RKO (cell line): ENCODE measurements at regions not wholly inside any gene's neighbourhood (a gene's known extent, or its start where the extent isn't known, plus 50 kb on each side); places are given as distances from the start of the nearest gene placed in this dataset.
A peak's percentile ranks its signal among the peaks of the same experiment; 100 is the strongest.
"Not testable (repeated sequence)": the region's sequence is repeated elsewhere in the genome, so short reads cannot be mapped to it uniquely, and the experiment has no call there.

Experiments used
- DNase-seq: peaks from one replicate; pipeline ENCODE4 v3.0.0-alpha.2; 2016; ENCODE audit warnings: low spot score

DNA sequence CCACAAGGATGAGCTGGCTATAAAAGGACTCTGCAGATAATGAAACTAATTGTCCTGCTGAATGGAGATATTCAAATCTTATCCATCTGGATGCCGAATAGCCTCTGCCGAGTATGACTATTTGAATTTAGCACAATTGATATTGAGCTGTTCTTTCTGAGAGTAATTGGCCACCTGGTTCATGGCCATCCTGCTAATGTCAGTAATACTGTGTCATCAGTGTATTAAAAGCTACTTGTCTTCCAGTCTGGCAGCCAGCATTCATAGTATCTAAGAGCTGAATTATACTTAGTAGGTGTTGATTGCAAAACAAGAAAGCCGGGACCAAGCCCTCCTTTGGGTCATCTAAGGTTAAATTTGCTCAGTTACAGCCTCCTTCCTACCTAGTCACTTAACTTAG, 310.7 kb upstream of the NCAM1 start:
- DNase-seq = no peak

GRCh38 chr11:112651386-112651785, 309.8 kb upstream of the NCAM1 start:
- DNase-seq = no peak

DNA sequence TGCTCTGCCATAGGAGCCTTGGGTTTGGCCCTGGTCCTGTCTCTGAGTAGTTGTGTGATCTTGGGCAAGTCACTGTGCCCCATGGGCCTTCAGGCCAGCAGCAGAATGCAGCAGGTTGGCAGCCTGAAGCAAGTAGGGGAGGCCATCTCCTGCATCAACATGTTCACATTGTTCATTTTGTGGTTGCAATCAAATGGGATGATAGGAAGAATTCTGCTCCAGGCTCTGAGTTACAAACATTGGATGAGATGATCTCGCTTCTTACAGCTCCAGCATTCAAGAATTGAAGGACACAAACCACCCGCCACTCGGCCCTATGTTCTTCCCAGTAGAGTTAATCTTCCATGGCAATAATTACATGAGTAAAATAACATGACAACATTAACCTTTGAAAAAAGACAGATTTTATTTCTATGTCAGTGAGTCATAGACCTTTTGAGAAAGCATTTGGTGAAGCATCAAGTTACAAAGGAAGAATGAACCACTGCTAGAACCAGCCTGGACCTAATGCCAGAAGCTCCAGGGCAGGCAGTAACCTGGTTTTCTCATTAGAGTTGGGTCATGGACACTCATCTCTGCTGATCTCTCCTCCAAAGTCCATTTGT, 308.3 kb upstream of the NCAM1 start:
- no peak for DNase-seq

DNA sequence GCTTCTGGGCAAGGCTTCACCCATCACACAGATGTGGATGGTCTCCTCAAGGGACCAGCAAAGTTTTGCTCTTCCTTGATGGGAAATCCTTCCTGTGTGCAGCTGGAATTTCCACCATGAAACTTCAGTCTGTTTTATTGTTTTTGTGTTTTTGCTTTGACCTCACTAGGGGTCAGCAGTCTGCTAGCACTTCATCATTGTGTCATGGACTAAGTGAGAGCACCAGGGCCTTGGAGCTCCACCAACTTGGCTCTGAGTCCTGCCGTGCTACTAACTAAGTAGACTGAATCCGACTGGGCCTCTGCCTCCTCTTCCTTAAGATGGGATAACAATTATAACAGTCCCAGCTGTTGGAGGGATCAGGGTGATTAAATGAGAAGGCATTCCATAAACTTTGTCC, 305.8 kb upstream of the NCAM1 start:
- DNase-seq = peak; percentile 8

DNA sequence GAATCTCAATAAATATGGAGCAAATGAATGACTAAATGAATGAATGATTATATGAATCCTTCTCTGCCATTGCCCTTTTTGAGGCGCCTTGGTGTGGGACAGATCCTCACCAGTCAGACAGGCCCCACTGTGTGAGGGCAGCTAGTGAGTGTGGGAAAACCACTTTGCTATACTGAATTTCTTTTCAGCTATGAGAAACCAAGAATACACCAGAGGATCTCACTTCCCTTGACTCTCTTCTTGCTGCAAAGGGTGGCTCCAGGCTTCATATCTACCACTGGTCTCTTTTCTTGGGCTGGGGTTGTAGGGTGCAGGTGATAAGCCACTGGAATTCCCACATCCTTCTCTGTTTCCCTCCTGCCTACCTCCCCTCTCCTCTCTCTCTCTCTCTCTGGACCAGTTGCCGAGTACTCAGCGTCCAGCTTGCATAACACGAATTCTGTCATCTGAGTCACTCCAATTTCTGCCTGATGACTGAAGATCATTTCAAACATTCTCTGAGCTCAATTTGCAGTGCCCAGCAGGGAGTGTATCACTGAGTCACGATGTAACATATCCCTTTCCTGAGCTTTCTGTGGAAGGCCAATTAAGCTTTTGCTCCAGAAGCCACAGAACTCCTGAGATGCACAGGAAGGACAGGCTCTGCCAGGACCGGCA, 304.3 kb upstream of the NCAM1 start:
- DNase-seq = peak; percentile 53

GRCh38 chr11:112658431-112658878, 302.8 kb upstream of the NCAM1 start:
- DNase-seq = no peak

DNA sequence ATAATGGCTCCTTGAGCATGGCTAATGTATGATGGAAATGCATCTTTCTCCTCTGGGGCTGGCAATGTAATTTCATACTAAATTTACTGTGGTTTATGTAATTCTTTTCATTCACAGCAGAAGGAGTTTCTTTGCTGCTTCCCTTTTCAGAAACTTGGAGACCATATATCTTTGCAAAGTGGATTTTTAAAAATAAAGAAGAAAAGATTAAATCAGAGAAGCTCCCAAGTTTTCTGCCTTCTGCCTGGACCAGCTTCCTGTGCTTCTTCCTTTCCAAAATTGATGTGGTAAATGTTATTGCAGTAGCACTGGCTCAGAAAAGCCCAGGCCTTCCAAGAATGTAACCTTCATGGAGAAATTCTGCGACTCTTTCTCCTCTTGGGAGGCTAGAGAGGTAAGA, 300.1 kb upstream of the NCAM1 start:
- DNase-seq = no peak

- no peak for DNase-seq
Observed at GRCh38 chr11:112661571-112661970, 299.6 kb upstream of the NCAM1 start.

DNA sequence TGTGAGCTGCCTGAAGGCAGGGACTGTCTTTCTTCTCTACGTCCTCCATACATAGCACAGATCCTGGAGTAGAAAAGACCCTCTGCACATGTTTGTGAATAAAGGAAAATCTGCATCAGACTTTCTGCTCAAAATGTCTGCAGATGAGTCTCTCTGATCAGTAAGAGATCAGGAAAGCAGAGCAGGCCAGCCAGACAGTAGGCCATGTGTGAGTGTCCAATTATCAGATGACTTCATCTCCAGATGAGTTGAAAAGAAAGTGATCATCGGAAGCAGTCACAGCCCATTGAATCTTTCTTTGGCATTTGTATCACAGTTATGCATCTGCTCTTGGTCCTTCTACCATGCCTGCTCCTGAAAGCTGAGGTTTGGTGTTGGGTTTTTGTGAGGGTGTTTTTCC, 298.7 kb upstream of the NCAM1 start:
- DNase-seq = no peak

DNA sequence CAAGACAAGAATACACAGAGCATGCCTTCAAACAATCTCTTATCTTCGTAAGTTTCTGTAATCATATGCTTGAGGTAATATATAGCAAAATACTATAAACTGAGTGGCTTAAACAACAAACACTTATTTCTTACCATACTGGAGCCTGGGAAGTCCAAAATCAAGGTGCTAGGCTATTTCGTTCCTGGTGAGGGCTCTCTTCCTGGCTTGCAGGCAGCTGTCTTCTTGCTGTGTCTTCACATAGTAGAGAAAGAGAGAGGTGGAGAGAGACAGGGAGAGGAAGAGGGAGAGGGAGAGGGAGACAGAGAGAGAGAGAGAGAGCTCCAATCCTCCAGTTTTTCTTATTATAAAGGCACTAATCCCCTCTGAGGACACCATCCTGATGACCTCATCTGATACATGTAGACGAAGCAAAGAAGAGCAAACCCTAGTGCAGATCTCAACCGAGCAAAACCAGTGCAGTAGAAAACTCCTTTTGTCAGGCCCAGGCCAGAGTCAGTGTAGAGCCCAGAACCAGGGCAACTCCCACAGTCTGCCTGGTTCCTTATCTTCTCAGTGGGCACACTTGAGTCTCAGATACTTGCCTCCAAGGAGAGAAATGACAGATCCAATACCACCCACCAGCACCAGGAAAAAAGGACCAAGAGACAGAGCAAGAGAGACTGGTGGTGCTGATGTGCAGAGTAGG, 297.1 kb upstream of the NCAM1 start:
- no peak for DNase-seq

- DNase-seq = no peak
Observed at GRCh38 chr11:112665291-112665690, 295.9 kb upstream of the NCAM1 start.

GRCh38 chr11:112666253-112666652, 295.0 kb upstream of the NCAM1 start:
- no peak for DNase-seq

- DNase-seq = no peak
Observed at GRCh38 chr11:112670806-112671570, 290.2 kb upstream of the NCAM1 start.

GRCh38 chr11:112673401-112673800, 287.8 kb upstream of the NCAM1 start:
- DNase-seq = not testable (repeated sequence)

DNA sequence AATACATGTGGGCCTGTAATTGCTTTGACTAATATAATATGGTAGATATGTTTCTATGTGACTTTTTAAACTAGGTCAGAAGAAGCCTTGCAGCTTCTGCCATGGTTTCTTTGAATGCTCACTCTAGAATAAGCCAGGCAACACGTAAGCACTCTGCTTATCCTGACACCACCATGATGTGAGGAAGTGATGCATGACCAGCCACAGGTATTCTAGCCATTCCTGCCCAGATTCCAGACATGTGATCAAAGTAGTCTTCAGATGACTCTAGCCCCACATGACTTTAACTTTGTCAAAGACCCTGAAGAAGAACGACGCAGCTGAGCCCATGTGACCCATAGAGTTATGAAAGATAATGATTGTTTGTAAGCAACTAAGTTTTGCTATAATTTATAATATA, 276.1 kb upstream of the NCAM1 start:
- no peak for DNase-seq

GRCh38 chr11:112689851-112690250, 271.4 kb upstream of the NCAM1 start:
- no peak for DNase-seq

DNA sequence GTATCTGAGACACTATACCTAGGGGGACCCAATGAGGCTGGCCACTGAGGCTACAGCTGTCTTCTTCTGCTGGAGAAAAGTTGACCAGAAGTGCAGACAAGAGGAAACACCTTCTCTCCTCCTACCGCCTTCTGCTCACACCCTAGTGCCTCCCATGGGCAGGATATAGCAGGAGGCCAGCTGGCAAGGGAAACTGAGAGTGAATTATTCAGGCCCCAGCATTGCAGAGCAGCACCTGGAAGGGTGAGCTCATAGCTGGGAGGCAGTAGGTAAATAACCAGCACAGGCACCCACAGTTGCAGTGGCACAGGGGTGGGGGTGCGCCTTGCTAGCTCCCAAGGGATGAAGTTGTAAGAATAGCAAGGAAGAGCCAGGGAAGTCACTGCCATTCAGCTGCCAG, 267.4 kb upstream of the NCAM1 start:
- no peak for DNase-seq

DNA sequence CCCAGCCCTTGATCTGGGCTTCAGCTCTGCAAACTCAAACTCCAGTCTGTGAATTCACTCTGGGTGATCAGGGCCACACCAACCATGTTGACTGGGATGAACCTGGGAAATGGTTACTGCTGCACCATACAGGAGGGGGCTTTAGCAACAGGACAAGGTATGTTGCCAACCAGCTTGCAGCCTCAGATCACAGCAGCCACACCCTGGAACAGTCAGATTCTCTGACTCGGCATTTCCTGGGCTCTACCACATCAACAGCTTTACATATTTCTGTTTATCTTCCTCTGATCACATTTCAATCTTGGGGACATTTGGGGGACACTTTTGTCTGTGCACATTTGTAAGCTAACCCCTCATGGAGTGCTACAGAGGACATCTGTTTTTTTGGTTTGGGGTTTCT, 267.0 kb upstream of the NCAM1 start:
- no peak for DNase-seq

GRCh38 chr11:112694813-112695212, 266.4 kb upstream of the NCAM1 start:
- DNase-seq = peak; percentile 17

GRCh38 chr11:112697391-112698178, 263.6 kb upstream of the NCAM1 start:
- DNase-seq = no peak

DNA sequence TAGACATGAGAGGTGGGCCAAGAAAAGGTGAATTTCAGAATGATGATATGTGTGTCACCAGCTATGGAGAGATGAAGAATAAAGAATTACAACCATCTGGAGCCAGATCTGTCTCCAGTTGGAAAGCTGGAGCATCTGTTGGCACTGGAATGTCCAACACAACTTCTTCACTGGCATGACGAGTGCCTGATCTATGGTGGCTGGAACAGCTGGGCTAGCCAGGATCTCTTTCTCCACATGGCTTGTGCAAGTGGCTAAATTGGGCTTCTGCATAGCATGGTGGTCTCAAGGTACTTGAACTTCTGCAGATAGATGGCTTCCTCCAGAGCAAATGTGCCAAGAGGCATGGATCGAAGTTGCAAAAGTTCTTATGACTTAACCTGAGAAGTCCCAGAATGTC, 256.1 kb upstream of the NCAM1 start:
- no peak for DNase-seq

DNA sequence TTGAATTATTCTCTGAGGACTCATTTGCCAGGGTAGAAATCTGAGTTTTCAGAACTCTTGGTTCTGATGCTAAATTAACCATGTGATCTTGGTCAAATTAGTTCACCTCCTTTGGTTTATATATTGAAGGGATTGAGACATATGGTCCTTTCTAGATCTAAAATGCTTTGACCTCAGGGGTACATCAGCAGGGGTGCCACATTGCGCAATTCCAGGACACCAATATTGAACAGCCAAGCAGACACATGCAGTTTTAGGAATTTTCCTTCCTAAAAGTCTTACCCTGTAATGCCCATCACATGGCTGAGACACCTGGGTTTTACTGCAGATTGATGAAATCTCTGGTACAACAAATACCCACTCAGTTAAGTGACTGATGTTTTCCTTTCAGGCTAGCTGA, 254.4 kb upstream of the NCAM1 start:
- DNase-seq = no peak
